Epidermal melanocyte (primary cell): ENCODE measurements at regions not wholly inside any gene's neighbourhood (a gene's known extent, or its start where the extent isn't known, plus 50 kb on each side); places are given as distances from the start of the nearest gene placed in this dataset.

Source experiments
- DNase-seq: peaks from one replicate; pipeline ENCODE4 v3.0.0; 2011; ENCODE audit warnings: low spot score; ENCODE audit not compliant: insufficient read length

- no peak for DNase-seq
Observed at GRCh38 chr5:142475102-142475513, 150.3 kb upstream of the SPRY4 start.

GRCh38 chr5:142474431-142475094, 149.7 kb upstream of the SPRY4 start:
- no peak for DNase-seq

GRCh38 chr5:142473038-142473437, 148.2 kb upstream of the SPRY4 start:
- DNase-seq, result no peak

- DNase-seq, result no peak
Observed at GRCh38 chr5:142472306-142472951, 147.6 kb upstream of the SPRY4 start.

GRCh38 chr5:142466195-142466971, 141.6 kb upstream of the SPRY4 start:
- DNase-seq, result no peak

GRCh38 chr5:142465476-142465875, 140.7 kb upstream of the SPRY4 start:
- no peak for DNase-seq

GRCh38 chr5:142463904-142464303, 139.1 kb upstream of the SPRY4 start:
- DNase-seq, result no peak

GRCh38 chr5:142461028-142461590, 136.3 kb upstream of the SPRY4 start:
- no peak for DNase-seq

- no peak for DNase-seq
Observed at GRCh38 chr5:142459209-142459608, 134.4 kb upstream of the SPRY4 start.

GRCh38 chr5:142455856-142456255, 131.0 kb upstream of the SPRY4 start:
- DNase-seq, result no peak

GRCh38 chr5:142453932-142454331, 129.1 kb upstream of the SPRY4 start:
- DNase-seq, result no peak

GRCh38 chr5:142450419-142450818, 125.6 kb upstream of the SPRY4 start:
- DNase-seq, result no peak

GRCh38 chr5:142447887-142448286, 123.1 kb upstream of the SPRY4 start:
- no peak for DNase-seq

- no peak for DNase-seq
Observed at GRCh38 chr5:142446960-142447279, 122.1 kb upstream of the SPRY4 start.

- no peak for DNase-seq
Observed at GRCh38 chr5:142446131-142446959, 121.5 kb upstream of the SPRY4 start.

GRCh38 chr5:142445266-142445665, 120.4 kb upstream of the SPRY4 start:
- no peak for DNase-seq

GRCh38 chr5:142441616-142442015, 116.8 kb upstream of the SPRY4 start:
- DNase-seq, result no peak

GRCh38 chr5:142439207-142439860, 114.5 kb upstream of the SPRY4 start:
- no peak for DNase-seq

GRCh38 chr5:142438573-142438972, 113.8 kb upstream of the SPRY4 start:
- no peak for DNase-seq

GRCh38 chr5:142437563-142437962, 112.7 kb upstream of the SPRY4 start:
- no peak for DNase-seq
